ENCODE measurements at regions not wholly inside any gene's neighbourhood (a gene's known extent, or its start where the extent isn't known, plus 50 kb on each side); places are given as distances from the start of the nearest gene placed in this dataset.
"Not testable (repeated sequence)": the region's sequence is repeated elsewhere in the genome, so short reads cannot be mapped to it uniquely, and the experiment has no call there.

DNA sequence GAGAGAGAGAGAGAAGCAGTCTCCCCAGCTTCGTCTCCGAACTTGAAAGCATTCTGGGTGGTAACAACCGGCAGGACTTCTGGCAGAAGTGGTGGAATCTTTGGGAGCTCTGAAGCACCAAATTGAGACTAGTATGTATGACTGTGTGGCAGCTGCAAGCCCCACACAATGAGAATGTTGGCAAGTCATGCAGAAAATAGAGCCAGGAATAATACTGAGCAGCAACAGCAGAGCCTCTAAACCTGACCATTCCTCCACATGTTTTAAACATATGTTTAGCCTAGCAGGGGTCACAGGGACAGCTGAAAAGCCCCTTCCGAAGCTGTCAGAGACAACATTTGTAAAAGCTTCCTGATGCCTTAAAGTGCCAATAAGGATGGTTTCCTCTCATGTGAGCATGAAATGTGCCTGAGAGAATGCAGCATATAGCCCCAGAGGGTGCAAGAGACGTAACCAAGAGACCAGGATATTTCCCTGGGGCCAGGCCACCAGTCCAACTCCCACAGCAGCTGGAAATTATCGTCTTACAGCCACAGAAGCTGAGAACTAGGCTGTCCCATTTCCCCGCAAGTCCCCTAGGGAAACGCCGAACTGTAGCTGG is 178.6 kb upstream of the CCDC54 start:
- H3K4me3 Mint-ChIP-seq = no peak overlapping the region
- no peaks in the 10 kb centered on the region for H3K9me3 Mint-ChIP-seq
- ATAC-seq (no peak), DNase-seq (no peak)
- H3K4me1 Mint-ChIP-seq = no peaks in the 10 kb centered on the region
- peaks cover 23% of the 10 kb centered on the region for H3K27me3 Mint-ChIP-seq
- H3K27ac Mint-ChIP-seq = no peak overlapping the region

DNA sequence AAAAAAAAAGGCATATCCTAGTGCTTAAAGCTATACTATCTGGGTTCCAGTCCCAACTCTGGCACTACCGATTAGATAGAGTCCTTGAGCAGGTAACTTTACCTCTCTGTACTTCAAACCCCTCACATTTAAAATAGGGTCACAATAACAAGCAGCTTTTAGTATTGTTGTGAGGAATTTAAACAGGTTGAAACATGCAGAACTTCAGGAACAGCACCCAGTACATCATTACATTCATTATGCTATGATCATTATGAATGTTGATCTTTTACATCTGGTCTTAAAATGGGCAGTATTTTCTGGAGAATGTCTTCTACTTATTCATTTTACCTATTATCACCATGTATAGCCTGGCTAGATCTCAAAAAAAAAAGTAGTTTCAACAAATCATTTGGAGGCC is 176.1 kb upstream of the CCDC54 start:
- H3K27me3 Mint-ChIP-seq = peaks cover 20% of the 10 kb centered on the region
- no peak overlapping the region for H3K27ac Mint-ChIP-seq
- no peaks in the 10 kb centered on the region for H3K4me1 Mint-ChIP-seq
- no peak for ATAC-seq
- no peaks in the 10 kb centered on the region for H3K9me3 Mint-ChIP-seq
- no peak for DNase-seq
- H3K4me3 Mint-ChIP-seq = no peak overlapping the region

DNA sequence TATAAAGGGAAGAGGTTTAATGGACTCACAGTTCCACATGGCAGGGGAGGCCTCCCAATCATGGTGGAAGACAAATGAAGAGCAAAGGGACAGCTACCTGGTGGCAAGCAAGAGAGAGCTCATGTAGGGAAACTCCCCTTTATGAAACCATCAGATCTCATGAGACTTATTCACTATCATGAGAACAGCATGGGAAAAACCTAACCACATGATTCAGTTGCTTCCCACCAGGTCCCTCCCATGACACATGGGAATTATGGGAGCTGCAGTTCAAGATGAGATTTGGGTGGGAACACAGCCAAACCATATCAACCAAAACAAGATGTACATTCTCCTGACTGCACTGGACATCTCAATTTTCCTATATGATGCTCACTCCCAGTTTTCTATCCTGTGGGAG is 174.4 kb upstream of the CCDC54 start:
- H3K4me3 Mint-ChIP-seq, DNase-seq, H3K4me1 Mint-ChIP-seq, H3K9me3 Mint-ChIP-seq, ATAC-seq: not testable (repeated sequence)
- H3K27me3 Mint-ChIP-seq = peaks cover 14% of the 10 kb centered on the region
- peak overlapping the region in 1 of 2 donors; percentile 3 for H3K27ac Mint-ChIP-seq

DNA sequence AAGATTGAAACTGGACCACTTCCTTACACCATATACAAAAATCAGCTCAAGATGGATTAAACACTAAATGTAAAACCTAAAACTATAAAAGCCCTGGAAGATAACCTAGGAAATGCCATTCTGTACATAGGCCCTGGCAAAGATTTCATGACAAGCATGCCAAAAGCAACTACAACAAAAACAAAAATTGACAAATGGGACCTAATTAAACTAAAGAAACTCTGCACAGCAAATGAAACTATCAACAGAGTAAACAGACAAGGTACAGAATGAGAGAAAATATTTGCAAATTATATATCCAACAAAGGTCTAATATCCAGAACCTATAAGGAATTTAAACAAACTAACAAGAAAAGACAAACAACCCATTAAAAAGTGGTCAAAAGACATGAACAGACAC is 173.1 kb upstream of the CCDC54 start:
- Mint-ChIP-seq H3K4me1 (no peaks in the 10 kb centered on the region), H3K9me3 (no peaks in the 10 kb centered on the region), H3K27me3 (peaks cover 14% of the 10 kb centered on the region), H3K27ac (no peak overlapping the region), H3K4me3 (no peak overlapping the region)
- DNase-seq = no peak
- no peak for ATAC-seq

DNA sequence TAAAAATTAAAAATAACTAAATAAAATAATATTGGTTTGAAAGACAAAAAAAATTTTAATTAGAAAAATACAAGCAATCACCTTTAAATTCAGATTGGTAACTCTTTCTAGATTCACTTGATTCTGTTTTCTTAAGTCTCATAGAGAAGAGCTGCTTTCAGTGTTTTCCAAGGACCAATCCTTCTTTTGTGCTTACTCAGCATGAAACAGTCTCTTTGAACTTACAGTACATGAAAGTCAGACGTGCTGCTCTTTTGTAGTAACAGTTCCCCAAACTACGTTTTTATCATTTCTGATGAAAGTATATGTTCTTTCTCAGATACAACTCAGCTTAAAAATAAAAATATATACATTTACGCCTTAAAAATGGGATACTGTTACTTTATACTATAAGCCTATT is 171.9 kb upstream of the CCDC54 start:
- H3K27ac Mint-ChIP-seq = no peak overlapping the region
- no peak overlapping the region for H3K4me3 Mint-ChIP-seq
- no peaks in the 10 kb centered on the region for H3K4me1 Mint-ChIP-seq
- peaks cover 14% of the 10 kb centered on the region for H3K27me3 Mint-ChIP-seq
- ATAC-seq (no peak), DNase-seq (no peak)
- no peaks in the 10 kb centered on the region for H3K9me3 Mint-ChIP-seq

DNA sequence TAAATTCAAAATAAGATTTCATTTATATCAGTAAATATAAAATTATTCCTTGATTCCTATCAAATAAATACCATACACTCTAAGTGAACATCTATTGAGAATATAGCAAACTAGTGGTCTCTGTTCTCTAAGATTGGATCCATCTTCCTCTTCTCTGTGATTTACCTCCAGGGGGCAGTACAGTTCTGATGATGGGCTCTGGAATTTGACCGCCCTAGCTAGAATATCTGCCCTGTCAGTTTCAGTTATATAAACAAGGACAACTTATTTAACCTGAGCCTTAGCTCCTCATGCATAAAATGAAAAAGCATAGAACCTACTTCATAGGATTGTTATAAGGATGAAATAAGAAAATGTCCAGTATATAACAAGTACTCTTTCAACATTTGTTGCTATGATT is 171.1 kb upstream of the CCDC54 start:
- H3K4me3 Mint-ChIP-seq = no peak overlapping the region
- DNase-seq (no peak), ATAC-seq (no peak)
- H3K27me3 Mint-ChIP-seq = peaks cover 14% of the 10 kb centered on the region
- H3K9me3 Mint-ChIP-seq = no peaks in the 10 kb centered on the region
- no peak overlapping the region for H3K27ac Mint-ChIP-seq
- no peaks in the 10 kb centered on the region for H3K4me1 Mint-ChIP-seq

DNA sequence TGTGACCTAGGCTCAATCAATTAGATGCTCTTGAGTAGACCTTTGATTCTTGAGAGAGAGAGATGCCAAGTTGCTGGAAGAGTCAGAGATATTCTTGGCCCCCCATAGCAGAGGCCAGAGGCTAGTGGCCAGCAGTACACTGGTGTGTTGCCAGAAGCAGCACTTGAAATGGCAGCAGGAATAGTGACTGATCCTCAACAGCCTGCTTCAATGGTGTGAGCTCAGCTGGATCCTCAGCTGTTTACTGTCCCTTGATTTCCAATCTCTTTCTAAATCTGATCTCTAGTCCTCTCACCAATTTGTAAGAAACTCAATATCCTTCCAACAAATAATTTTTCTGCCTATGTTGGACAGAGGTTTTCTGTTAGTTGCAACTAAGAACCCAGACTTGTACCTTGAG is 170.3 kb upstream of the CCDC54 start:
- no peak overlapping the region for H3K27ac Mint-ChIP-seq
- ATAC-seq (no peak), DNase-seq (no peak)
- no peak overlapping the region for H3K4me3 Mint-ChIP-seq
- H3K27me3 Mint-ChIP-seq = peaks cover 14% of the 10 kb centered on the region
- H3K9me3 Mint-ChIP-seq = no peaks in the 10 kb centered on the region
- no peaks in the 10 kb centered on the region for H3K4me1 Mint-ChIP-seq

DNA sequence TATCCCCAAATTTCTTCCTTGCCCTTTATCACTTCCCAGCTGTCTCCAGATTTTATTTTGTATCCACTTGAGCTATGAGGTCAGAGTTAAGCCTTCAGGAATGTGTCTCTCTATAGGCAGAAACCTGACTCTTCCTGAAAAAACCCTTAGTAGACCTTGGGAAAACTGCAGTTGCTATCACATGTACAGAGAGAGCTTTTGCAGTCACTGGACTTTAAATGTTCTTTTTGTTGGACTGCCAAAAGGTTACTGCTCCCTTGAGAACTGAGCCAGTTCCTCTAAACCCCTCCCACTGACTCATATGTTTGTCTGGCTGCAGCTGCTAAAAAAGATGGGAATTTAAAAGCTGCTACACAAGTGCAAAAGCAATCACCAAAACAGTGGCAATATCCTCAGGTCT is 169.1 kb upstream of the CCDC54 start:
- no peak for DNase-seq
- peaks cover 15% of the 10 kb centered on the region for H3K27me3 Mint-ChIP-seq
- ATAC-seq = no peak
- H3K4me3 Mint-ChIP-seq = no peak overlapping the region
- no peaks in the 10 kb centered on the region for H3K9me3 Mint-ChIP-seq
- peaks cover 5% of the 10 kb centered on the region for H3K4me1 Mint-ChIP-seq
- H3K27ac Mint-ChIP-seq = no peak overlapping the region

DNA sequence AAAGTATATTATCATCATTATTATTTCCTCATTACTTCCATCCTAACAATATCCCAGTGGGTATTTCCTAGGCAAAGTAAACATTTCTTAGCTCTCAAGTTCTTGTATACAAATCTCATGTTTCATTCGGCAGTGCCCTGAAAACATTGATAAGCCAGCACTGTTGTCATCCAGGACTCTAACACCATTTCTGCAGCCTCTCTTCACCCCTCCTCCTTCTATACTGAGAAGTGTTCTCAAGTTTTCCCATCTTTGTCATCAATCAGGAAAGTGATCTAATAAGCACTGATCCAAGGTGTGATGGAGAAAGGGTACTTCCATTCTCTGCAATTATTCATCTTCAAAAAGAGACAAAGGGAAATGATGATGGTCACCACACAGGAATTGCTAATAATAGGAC is 168.4 kb upstream of the CCDC54 start:
- Mint-ChIP-seq H3K27ac (no peak overlapping the region), H3K9me3 (no peaks in the 10 kb centered on the region), H3K4me3 (no peak overlapping the region), H3K27me3 (peaks cover 10% of the 10 kb centered on the region), H3K4me1 (peaks cover 6% of the 10 kb centered on the region)
- ATAC-seq (no peak), DNase-seq (no peak)

DNA sequence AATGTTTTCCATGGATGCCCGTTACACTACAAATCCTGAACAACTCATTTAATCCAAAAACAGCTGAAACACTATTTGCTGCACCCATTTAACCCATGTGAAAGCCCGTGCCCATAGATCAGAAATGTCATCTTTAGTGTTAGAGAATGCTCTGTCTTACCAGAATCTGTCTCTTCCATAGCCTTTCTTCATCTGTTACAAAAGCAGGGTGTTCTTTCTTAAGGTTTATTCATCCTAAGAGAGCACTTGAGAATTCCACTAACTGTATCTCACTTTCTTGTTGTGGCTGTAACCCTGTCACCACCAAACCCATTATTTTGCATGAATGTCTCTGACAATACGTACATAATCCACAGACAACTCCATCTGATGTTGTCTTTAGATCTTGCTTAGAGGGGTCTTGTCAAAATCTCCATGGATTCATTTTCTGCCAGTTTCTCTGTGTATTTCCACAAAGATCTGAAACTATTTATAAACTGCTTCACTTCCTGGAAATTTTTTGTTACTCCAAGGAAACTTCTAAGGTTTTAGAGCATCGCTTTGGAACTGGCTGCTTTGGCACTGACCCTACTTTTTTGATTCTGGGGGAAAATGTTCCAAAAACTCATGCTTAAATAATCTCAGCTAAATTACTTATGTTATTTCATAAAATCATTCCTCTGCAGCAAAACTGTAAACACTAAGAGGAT is 167.8 kb upstream of the CCDC54 start:
- H3K4me3 Mint-ChIP-seq = no peak overlapping the region

DNA sequence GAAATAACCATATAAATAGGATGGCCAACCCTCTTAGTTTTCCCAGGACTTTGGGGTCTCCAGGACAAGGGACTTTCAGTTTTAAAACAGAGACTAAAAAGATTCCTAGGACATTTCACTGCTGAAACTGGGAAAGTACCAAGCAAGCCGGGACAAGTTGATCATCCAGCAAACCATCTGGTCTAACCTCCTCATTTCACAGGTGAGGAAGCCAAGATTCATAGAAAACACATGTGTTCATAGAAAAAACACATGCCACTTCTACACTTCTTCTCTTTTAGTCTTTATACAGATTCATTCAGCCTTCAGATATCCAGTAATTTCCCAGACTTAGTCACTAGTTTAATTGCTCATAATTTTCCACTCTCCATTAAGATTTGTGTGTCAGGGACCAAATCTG is 165.6 kb upstream of the CCDC54 start:
- ATAC-seq = no peak
- Mint-ChIP-seq H3K9me3 (no peaks in the 10 kb centered on the region), H3K27me3 (peaks cover 18% of the 10 kb centered on the region), H3K4me3 (no peak overlapping the region), H3K27ac (no peak overlapping the region), H3K4me1 (peaks cover 6% of the 10 kb centered on the region)
- no peak for DNase-seq

More for the DNA sequence above, 167.8 kb upstream of the CCDC54 start:
- ATAC-seq (no peak), DNase-seq (no peak)
- Mint-ChIP-seq H3K27ac (no peak overlapping the region), H3K27me3 (peaks cover 15% of the 10 kb centered on the region), H3K9me3 (no peaks in the 10 kb centered on the region), H3K4me1 (peaks cover 6% of the 10 kb centered on the region)

DNA sequence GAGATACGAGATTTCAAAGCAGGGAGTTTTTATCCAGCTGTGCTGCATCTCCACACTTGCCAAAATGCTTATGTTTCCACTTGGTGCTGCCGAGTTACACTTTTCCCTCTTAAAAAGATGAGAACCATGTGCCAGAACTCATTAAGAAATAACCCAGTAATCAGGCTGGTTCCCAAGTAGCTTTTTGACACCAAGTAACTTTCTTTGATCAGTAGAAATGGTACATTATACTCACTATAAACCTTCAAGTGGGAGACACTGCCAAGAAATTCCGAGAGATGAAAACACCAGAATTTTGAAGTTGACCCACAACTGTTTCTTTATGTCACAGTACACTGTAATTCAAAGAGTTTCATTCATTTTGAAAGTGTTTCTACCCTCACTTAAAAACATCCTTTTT is 164.6 kb upstream of the CCDC54 start:
- Mint-ChIP-seq H3K27ac (no peak overlapping the region), H3K4me1 (peaks cover 6% of the 10 kb centered on the region), H3K9me3 (no peaks in the 10 kb centered on the region), H3K4me3 (no peak overlapping the region), H3K27me3 (peaks cover 18% of the 10 kb centered on the region)
- ATAC-seq (peak; percentile 46), DNase-seq (no peak)

DNA sequence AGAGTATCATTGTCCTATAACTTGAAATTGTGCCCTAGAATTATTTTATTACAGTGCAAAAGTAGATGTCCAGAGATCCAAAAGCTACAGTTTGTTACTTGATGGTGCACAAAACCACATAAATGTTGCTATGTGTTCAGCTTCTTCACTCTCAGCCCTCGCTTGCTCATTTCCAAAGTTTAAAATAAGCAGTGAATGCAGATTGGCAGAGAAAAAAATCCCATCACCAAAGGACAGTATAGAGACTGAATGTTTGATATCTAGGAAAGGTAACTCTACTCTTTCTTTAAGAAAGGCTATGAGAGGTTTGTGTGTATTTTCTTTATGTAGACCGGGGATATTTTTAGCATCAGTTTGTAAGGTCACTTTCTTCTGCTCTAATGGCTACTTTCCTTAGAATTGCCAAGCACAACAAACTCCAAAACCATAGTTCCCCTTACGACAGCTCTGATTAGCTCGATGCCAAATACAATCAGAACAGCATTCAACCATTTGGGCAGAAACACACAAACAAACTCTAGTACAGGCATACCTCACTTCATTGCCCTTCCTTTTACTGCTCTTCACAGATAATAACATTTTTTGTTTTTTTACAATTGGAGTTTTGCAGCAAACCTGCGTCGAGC is 164.1 kb upstream of the CCDC54 start:
- H3K27ac Mint-ChIP-seq = no peak overlapping the region
- no peaks in the 10 kb centered on the region for H3K9me3 Mint-ChIP-seq
- peaks cover 6% of the 10 kb centered on the region for H3K4me1 Mint-ChIP-seq
- no peak for DNase-seq
- H3K4me3 Mint-ChIP-seq = no peak overlapping the region
- peak; percentile 20 for ATAC-seq
- H3K27me3 Mint-ChIP-seq = peaks cover 18% of the 10 kb centered on the region

DNA sequence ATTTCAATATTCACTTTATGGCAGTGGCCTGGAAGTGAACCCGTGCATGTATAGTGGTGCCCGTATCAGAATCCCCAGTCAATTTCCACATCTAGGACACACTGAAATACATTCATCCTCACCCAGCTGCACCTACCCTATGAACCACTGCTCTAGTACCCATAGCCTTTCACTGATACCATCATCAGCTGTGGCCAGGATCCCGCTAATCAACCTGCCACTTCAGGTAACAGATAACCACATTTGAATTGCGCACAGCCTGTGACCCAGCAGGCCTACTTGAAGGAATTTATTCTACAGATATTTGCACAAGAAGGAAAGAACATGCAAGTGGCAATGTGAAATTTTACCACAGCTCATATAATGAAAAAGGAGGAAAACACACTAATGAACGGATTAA is 161.0 kb upstream of the CCDC54 start:
- no peak for ATAC-seq
- DNase-seq = no peak
- no peak overlapping the region for H3K27ac Mint-ChIP-seq

DNA sequence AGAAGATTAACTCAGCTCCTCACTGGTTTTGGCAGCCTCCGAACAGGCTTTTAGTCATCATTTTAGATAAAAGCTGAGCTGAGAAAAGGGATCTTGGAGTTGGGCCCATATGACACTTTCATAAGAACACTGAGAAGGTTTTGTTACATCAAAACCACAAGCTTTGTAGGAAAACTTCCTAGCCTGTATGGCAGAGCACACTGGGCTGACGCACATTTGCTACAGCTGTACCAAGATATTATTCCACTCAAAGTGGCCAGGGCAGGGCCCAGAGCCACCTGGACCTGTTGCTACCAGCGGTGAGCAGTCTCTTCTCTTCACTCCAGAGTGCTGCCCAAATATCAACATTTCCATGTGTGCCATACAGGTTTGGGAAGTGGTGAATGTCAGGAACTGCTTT is 160.5 kb upstream of the CCDC54 start:
- no peak overlapping the region for H3K27ac Mint-ChIP-seq
- peaks cover 6% of the 10 kb centered on the region for H3K4me1 Mint-ChIP-seq
- H3K4me3 Mint-ChIP-seq = no peak overlapping the region
- DNase-seq = no peak
- H3K27me3 Mint-ChIP-seq = peaks cover 18% of the 10 kb centered on the region
- H3K9me3 Mint-ChIP-seq = no peaks in the 10 kb centered on the region
- ATAC-seq = no peak

More for the DNA sequence above, 161.0 kb upstream of the CCDC54 start:
- Mint-ChIP-seq H3K4me1 (peaks cover 6% of the 10 kb centered on the region), H3K4me3 (no peak overlapping the region), H3K9me3 (no peaks in the 10 kb centered on the region), H3K27me3 (peaks cover 18% of the 10 kb centered on the region)

DNA sequence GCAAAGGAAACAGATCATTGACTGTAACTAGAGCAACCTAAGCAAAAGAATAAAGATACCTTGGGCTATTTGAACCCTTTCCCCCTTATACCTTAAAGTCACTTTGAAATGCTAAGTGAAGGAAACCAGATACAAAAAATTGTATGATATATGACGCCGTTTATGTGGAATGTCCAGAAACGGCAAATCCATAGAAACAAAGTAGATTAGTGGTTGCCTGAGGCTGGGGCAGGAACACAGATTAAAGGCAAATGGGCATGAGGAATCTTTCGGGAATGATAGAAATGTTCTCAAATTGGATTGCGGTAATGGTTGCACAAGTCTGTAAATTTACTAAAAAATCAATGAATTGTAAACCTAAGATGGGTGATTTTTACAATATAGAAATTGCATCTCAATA is 160.1 kb upstream of the CCDC54 start:
- H3K4me1 Mint-ChIP-seq = peaks cover 6% of the 10 kb centered on the region
- DNase-seq (no peak), ATAC-seq (no peak)
- H3K27ac Mint-ChIP-seq = no peak overlapping the region
- no peak overlapping the region for H3K4me3 Mint-ChIP-seq
- peaks cover 18% of the 10 kb centered on the region for H3K27me3 Mint-ChIP-seq
- no peaks in the 10 kb centered on the region for H3K9me3 Mint-ChIP-seq
